Peyer's patch (tissue), 4 donors: ENCODE measurements at regions not wholly inside any gene's neighbourhood (a gene's known extent, or its start where the extent isn't known, plus 50 kb on each side); places are given as distances from the start of the nearest gene placed in this dataset.

Experiments
- DNase-seq, 3 donors: peaks; one replicate each; pipeline ENCODE4 v3.0.0-alpha.2; 2017 to 2019
- H3K27ac ChIP-seq, 4 donors: fragments of 200-600 bp; sonication (generic); one replicate each; pipeline ENCODE4 v1.5.1; 2016 to 2019
- H3K27me3 ChIP-seq, 2 donors: fragments of 200-600 bp; sonication (generic); one replicate each; pipeline ENCODE4 v1.5.1; 2019
- H3K36me3 ChIP-seq, 3 donors: fragments of 200-600 bp; sonication (generic); one replicate each; pipeline ENCODE4 v1.5.1; 2016 to 2019
- H3K4me1 ChIP-seq, 4 donors: fragments of 200-600 bp; sonication (generic); one replicate each; pipeline ENCODE4 v1.5.1; 2016 to 2019
- H3K4me3 ChIP-seq, 4 donors: fragments of 200-600 bp; sonication (generic); 1 replicate in 3 of 4; 2 replicates in 1 of 4; pipeline ENCODE4 v1.5.1; 2016 to 2019; ENCODE audit warnings: mild to moderate bottlenecking in 1 of 4
- H3K9me3 ChIP-seq, 4 donors: fragments of 200-600 bp; sonication (generic); one replicate each; pipeline ENCODE4 v1.5.1; 2016 to 2019; ENCODE audit warnings: mild to moderate bottlenecking in 1 of 4
- POLR2A ChIP-seq, 2 donors: fragments of 450-650 bp; IDR thresholded peaks; one replicate each; pipeline ENCODE4 v1.5.1; 2017; ENCODE audit warnings: antibody characterized with exemption in 2 of 2, mild to moderate bottlenecking in 2 of 2, moderate library complexity in 2 of 2
- TF ChIP-seq, protein P1 (sequence below), 6 experiments: fragments of 450-650 bp in 4 of 6; fragments of 200-600 bp in 2 of 6; sonication (generic) in 1 of 6; IDR thresholded peaks; one replicate each; pipeline ENCODE4 v1.5.1; 2017 to 2019; ENCODE audit warnings: antibody characterized with exemption in 6 of 6, mild to moderate bottlenecking in 3 of 6, moderate library complexity in 1 of 6

DNA sequence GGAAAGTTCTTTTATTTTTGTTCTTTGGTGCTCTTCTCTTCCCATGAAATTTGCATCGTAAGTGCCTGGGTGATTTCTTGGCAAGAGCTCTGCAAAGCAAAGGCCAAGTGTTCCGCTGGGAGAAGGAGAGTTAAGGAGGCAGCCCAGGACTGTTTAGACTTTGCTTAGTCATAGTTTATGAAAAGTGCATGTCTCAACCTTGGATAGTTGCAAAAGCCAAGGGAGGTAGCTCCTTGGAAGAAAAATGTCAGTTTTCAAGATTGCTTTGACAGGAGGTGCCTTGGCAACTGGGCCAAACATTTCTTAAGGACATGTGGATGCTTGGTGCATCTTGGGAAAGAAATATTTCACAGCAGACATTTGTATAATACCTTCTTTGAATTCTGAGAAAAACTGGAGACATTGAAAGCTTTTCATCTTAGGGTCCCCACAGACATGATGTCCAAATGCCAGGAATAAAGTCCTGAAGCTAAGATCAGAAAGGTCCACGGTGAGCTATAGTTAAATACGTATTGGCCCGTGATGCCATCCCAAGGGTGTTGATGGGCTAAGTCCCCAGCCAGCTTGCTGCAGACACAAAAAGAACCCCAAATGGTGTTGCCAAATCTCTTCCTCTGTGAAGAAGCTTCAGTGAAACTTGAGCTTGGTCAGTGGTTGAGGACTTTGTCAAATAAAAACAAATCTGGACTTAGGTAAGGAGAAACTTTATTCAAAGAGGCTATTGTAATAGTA, 96.3 kb upstream of the THUMPD2 start:
- peak overlapping the region in 1 of 4 donors; percentile 20 for H3K27ac ChIP-seq
- no peaks in the 10 kb centered on the region for H3K9me3 ChIP-seq
- TF ChIP-seq POLR2A (IDR thresholded peaks at IDR 0.05): no peak
- TF ChIP-seq, protein P1, sequence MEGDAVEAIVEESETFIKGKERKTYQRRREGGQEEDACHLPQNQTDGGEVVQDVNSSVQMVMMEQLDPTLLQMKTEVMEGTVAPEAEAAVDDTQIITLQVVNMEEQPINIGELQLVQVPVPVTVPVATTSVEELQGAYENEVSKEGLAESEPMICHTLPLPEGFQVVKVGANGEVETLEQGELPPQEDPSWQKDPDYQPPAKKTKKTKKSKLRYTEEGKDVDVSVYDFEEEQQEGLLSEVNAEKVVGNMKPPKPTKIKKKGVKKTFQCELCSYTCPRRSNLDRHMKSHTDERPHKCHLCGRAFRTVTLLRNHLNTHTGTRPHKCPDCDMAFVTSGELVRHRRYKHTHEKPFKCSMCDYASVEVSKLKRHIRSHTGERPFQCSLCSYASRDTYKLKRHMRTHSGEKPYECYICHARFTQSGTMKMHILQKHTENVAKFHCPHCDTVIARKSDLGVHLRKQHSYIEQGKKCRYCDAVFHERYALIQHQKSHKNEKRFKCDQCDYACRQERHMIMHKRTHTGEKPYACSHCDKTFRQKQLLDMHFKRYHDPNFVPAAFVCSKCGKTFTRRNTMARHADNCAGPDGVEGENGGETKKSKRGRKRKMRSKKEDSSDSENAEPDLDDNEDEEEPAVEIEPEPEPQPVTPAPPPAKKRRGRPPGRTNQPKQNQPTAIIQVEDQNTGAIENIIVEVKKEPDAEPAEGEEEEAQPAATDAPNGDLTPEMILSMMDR (IDR thresholded peaks at IDR 0.05): no peak
- H3K4me3 ChIP-seq: no peak overlapping the region
- no peak for DNase-seq
- no peaks in the 10 kb centered on the region for H3K27me3 ChIP-seq
- H3K36me3 ChIP-seq: no peaks in the 10 kb centered on the region
- no peaks in the 10 kb centered on the region for H3K4me1 ChIP-seq

DNA sequence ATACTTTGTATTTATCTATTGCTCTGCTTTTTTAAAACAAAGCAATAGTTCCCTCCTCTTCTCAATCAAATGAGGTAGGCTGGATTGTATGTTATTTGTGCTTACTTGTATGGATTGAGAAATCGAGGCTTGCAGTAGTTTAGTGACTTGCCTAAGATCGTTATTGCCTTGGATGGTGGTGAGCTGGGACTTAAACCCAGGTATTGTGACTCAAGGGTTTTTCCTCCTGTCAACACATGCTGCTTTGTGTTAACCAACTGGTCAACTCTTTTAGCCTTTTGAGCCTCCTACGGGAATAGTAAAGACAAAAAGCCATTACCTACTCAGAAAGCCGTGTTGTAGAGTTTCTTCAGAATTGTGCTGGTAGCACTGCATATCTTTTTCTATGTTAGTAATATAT, 95.2 kb upstream of the THUMPD2 start:
- H3K4me3 ChIP-seq: no peak overlapping the region
- no peaks in the 10 kb centered on the region for H3K4me1 ChIP-seq
- TF ChIP-seq, protein P1 (IDR thresholded peaks at IDR 0.05): no peak
- no peak overlapping the region for H3K27ac ChIP-seq
- H3K9me3 ChIP-seq: no peaks in the 10 kb centered on the region
- H3K36me3 ChIP-seq: no peaks in the 10 kb centered on the region
- no peaks in the 10 kb centered on the region for H3K27me3 ChIP-seq
- DNase-seq: no peak

DNA sequence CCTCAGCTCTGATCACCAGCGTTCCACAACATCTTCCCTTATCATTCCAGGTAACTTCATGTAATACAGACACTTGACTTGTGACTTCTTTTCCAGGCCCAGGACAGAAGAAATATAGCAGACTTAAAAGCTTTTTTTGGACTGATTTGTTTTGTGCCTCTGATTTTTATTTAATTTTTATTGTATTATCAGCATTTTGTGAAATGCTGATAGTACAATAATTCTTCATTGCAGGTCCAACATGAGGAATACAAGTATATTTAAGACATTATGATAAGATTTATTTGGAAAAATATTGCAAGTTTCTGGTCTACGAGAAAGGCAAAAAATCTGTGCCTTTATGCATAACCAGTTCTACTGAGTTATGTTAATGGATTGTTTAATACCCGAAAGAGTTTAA, 94.5 kb upstream of the THUMPD2 start:
- DNase-seq: no peak
- Histone ChIP-seq H3K27ac (no peak overlapping the region), H3K36me3 (no peaks in the 10 kb centered on the region)

DNA sequence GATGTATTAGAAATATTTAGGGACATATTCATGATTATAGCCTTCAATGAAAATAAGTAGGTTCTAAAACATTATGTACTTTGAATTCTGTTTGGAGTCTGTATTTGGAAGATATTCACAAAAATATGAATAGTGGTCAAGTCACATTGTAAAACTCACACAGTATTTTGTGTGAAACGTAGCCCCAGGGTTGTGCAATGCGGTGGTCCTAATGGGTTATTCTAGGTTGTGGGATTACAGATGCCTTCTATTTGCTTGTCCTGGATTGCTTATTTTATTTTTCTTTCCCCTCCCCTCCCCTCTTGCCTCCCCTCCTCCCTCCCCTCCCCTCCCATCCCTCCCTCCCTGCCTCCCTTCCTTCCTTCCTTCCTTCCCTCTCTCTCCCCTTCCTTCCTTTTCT, 93.7 kb upstream of the THUMPD2 start:
- Histone ChIP-seq H3K36me3 (no peaks in the 10 kb centered on the region), H3K27ac (no peak overlapping the region), H3K27me3 (no peaks in the 10 kb centered on the region), H3K9me3 (no peaks in the 10 kb centered on the region), H3K4me1 (no peaks in the 10 kb centered on the region), H3K4me3 (no peak overlapping the region)
- TF ChIP-seq, protein P1 (IDR thresholded peaks at IDR 0.05): no peak
- TF ChIP-seq POLR2A (IDR thresholded peaks at IDR 0.05): no peak
- no peak for DNase-seq

More for the DNA sequence above, 94.5 kb upstream of the THUMPD2 start:
- Histone ChIP-seq H3K9me3 (no peaks in the 10 kb centered on the region), H3K4me1 (no peaks in the 10 kb centered on the region), H3K27me3 (no peaks in the 10 kb centered on the region), H3K4me3 (no peak overlapping the region)
- TF ChIP-seq, protein P1 (IDR thresholded peaks at IDR 0.05): no peak
- TF ChIP-seq POLR2A (IDR thresholded peaks at IDR 0.05): no peak

DNA sequence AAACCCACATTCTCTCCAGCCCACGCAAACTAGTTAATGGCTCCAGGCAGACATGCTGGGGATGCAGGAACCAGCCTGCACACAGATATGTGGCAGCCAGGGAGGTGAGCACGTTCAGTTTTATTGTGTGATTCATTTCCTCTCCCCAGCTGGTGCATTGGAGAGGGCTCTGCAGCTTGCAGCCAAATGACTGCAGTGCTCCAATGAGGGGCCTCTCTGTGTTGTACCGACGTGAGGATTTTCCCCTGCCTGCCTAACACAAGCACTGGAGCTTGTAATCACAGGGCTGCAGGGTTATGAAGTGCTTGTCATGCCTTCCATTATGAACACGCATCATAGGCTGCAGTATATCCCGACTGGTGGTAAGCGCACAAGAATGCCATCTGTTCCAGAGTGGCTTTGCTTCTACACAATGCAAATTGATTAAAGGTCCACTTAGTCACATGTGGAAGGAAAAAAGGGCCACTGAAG, 92.3 kb upstream of the THUMPD2 start:
- no peaks in the 10 kb centered on the region for H3K4me1 ChIP-seq
- TF ChIP-seq POLR2A (IDR thresholded peaks at IDR 0.05): no peak
- TF ChIP-seq, protein P1 (IDR thresholded peaks at IDR 0.05): no peak
- H3K9me3 ChIP-seq: no peaks in the 10 kb centered on the region
- H3K27me3 ChIP-seq: no peaks in the 10 kb centered on the region
- H3K4me3 ChIP-seq: no peak overlapping the region
- H3K36me3 ChIP-seq: no peaks in the 10 kb centered on the region
- no peak overlapping the region for H3K27ac ChIP-seq
- DNase-seq: no peak
